ENCODE measurements at regions not wholly inside any gene's neighbourhood (a gene's known extent, or its start where the extent isn't known, plus 50 kb on each side); places are given as distances from the start of the nearest gene placed in this dataset.

GRCh38 chr5:107265193-107265592 is 405.5 kb downstream of the EFNA5 start:
- intact Hi-C loops (cut with micrococcal nuclease): no loop called here

- intact Hi-C loops (cut with micrococcal nuclease): loop anchor here (5.0 kb wide), 3 partner anchors 124 to 309 kb away; no protein-coding TSS in a partner anchor
These were observed 407.2 kb downstream of the EFNA5 start for GRCh38 chr5:107263387-107264018.

GRCh38 chr5:107257885-107258520 is 412.7 kb downstream of the EFNA5 start:
- intact Hi-C loops (cut with micrococcal nuclease): no loop called here

- intact Hi-C loops (cut with micrococcal nuclease): no loop called here
These were observed 415.9 kb downstream of the EFNA5 start for GRCh38 chr5:107254902-107255234.

- intact Hi-C loops (cut with micrococcal nuclease): no loop called here
These were observed 416.4 kb downstream of the EFNA5 start for GRCh38 chr5:107254214-107254901.

GRCh38 chr5:107253246-107253645 is 417.5 kb downstream of the EFNA5 start:
- intact Hi-C loops (cut with micrococcal nuclease): no loop called here

- intact Hi-C loops (cut with micrococcal nuclease): no loop called here
These were observed 419.6 kb downstream of the EFNA5 start for GRCh38 chr5:107251151-107251550.

GRCh38 chr5:107248066-107248695 is 422.6 kb downstream of the EFNA5 start:
- intact Hi-C loops (cut with micrococcal nuclease): loop anchor here (1.0 kb wide), 1 partner anchor 323 kb away; no protein-coding TSS in a partner anchor

- intact Hi-C loops (cut with micrococcal nuclease): no loop called here
These were observed 423.3 kb downstream of the EFNA5 start for GRCh38 chr5:107247427-107247826.

- intact Hi-C loops (cut with micrococcal nuclease): no loop called here
These were observed 427.5 kb downstream of the EFNA5 start for GRCh38 chr5:107243220-107243579.

GRCh38 chr5:107242411-107243219 is 428.1 kb downstream of the EFNA5 start:
- intact Hi-C loops (cut with micrococcal nuclease): no loop called here

- intact Hi-C loops (cut with micrococcal nuclease): no loop called here
These were observed 428.9 kb downstream of the EFNA5 start for GRCh38 chr5:107241841-107242240.

GRCh38 chr5:107235167-107235566 is 435.6 kb downstream of the EFNA5 start:
- intact Hi-C loops (cut with micrococcal nuclease): no loop called here

- intact Hi-C loops (cut with micrococcal nuclease): no loop called here
These were observed 437.9 kb downstream of the EFNA5 start for GRCh38 chr5:107232788-107233187.

- intact Hi-C loops (cut with micrococcal nuclease): no loop called here
These were observed 438.4 kb downstream of the EFNA5 start for GRCh38 chr5:107232293-107232692.

GRCh38 chr5:107231191-107231590 is 439.5 kb downstream of the EFNA5 start:
- intact Hi-C loops (cut with micrococcal nuclease): no loop called here

GRCh38 chr5:107230367-107230766 is 440.4 kb downstream of the EFNA5 start:
- intact Hi-C loops (cut with micrococcal nuclease): no loop called here

- intact Hi-C loops (cut with micrococcal nuclease): no loop called here
These were observed 442.5 kb downstream of the EFNA5 start for GRCh38 chr5:107228226-107228625.

GRCh38 chr5:107224272-107224671 is 446.5 kb downstream of the EFNA5 start:
- intact Hi-C loops (cut with micrococcal nuclease): no loop called here

GRCh38 chr5:107223066-107223465 is 447.7 kb downstream of the EFNA5 start:
- intact Hi-C loops (cut with micrococcal nuclease): no loop called here

- intact Hi-C loops (cut with micrococcal nuclease): no loop called here
These were observed 450.7 kb downstream of the EFNA5 start for GRCh38 chr5:107219993-107220392.
